ENCODE measurements at regions not wholly inside any gene's neighbourhood (a gene's known extent, or its start where the extent isn't known, plus 50 kb on each side); places are given as distances from the start of the nearest gene placed in this dataset.

GRCh38 chr13:97076898-97077297, 82.6 kb upstream of the OXGR1 start (continued):
- TF ChIP-seq CTCF (IDR thresholded peaks at IDR 0.05; ENCODE audit: control extremely low read depth in 1 of 3, insufficient read depth in 1 of 3, low read depth in 1 of 3, low read length in 3 of 3) (no peak), RNF2 (IDR thresholded peaks at IDR 0.05; ENCODE audit: borderline replicate concordance, low read depth, low read length, missing control alignments, poor library complexity, severe bottlenecking) (no peak), TCF12 (IDR thresholded peaks at IDR 0.05; ENCODE audit: low read depth, low read length) (no peak), BRCA1 (IDR thresholded peaks at IDR 0.05; ENCODE audit: low read depth, low read length) (no peak)
